C4-2B (cell line): ENCODE measurements at regions not wholly inside any gene's neighbourhood (a gene's known extent, or its start where the extent isn't known, plus 50 kb on each side); places are given as distances from the start of the nearest gene placed in this dataset.

Source experiments
- H3K27ac ChIP-seq: fragments of 450-650 bp; 2 replicates; pipeline ENCODE4 v1.5.1; 2017
- ZFX ChIP-seq: fragments of 450-650 bp; IDR thresholded peaks from 2 replicates; pipeline ENCODE4 v1.6.1; 2017
- TF ChIP-seq, protein P1 (sequence below): fragments of 450-650 bp; conservative IDR thresholded peaks from 2 replicates; pipeline ENCODE4 v1.5.1; 2017; ENCODE audit warnings: mild to moderate bottlenecking

DNA sequence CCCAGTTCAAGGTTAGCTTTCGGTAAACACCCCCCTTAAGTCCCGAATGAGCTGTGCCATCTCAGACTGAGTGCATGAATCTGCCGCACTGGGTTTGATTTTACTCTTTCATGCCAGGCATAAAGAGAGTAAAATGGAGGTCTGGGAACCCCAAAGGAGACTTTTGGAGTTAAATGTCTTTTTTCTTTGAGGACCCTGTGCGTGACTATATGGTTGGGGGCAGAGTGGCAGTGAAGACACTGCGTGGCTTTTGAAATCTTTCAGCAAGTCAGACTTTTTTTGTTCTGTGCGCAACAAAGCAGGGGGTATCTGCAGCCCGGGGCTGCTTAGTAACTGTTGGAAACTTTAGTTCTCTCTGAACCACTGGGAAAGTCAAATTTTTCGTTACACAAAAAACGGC is 392.9 kb upstream of the SALL1 start:
- TF ChIP-seq, protein P1, sequence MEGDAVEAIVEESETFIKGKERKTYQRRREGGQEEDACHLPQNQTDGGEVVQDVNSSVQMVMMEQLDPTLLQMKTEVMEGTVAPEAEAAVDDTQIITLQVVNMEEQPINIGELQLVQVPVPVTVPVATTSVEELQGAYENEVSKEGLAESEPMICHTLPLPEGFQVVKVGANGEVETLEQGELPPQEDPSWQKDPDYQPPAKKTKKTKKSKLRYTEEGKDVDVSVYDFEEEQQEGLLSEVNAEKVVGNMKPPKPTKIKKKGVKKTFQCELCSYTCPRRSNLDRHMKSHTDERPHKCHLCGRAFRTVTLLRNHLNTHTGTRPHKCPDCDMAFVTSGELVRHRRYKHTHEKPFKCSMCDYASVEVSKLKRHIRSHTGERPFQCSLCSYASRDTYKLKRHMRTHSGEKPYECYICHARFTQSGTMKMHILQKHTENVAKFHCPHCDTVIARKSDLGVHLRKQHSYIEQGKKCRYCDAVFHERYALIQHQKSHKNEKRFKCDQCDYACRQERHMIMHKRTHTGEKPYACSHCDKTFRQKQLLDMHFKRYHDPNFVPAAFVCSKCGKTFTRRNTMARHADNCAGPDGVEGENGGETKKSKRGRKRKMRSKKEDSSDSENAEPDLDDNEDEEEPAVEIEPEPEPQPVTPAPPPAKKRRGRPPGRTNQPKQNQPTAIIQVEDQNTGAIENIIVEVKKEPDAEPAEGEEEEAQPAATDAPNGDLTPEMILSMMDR: no peak
- TF ChIP-seq ZFX: no peak
- no peak overlapping the region for H3K27ac ChIP-seq

DNA sequence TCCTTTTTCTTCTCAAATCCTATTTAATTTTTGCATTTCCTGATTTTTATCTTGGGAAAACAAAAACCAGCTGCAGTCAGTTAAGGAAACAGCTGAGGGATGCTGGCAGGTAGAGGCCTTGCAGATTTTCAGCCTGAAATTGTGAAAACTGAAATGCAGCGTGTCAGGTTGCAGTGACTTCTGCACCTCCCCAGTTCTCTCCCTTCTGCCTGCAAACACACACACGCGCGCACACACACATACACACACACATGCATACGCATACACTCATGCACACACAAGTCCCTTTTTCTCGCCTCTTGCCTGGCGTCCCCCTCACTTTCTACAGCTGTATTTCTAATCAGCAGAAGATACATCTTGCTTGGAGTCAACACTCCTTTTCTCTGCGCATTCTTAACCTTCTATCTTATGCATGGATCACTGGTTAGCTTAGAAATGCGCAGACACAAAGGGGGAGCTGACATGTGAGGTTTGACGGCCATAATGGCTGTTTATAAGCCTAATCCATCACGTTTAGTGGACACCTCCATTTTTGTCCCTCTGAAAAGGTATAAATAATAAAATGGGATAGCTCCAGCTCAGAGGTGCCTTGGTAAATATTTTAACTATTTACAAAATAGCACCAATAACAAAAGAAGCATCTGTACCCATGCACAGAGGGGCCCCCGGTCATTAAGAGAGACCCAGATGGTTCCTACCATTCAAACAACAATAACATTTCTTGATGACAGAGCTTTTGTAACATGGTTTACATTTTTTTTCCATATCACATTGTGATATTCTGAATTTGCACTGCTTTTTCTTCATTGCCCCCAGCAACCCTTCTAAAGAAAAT is 392.1 kb upstream of the SALL1 start:
- TF ChIP-seq, protein P1: no peak
- no peak for TF ChIP-seq ZFX
- no peak overlapping the region for H3K27ac ChIP-seq

DNA sequence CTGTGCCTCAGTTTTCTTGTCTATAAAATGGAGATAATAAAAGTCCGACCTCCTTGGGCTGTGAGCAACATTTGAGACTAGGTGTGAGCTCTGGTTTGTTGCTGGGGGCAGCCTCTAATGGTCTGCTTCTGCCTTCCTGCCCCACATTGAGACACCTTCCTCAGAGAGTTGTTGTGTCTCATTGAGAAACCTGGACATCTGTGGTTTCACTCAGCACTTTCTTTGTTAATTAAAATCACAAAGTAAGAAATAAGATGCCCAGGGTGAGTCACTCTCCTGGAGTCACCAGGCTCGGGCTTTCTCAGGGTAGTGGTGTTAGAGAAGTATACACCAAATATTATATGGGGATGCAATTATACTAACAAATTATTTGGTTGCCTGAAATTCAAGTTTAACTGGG is 389.2 kb upstream of the SALL1 start:
- TF ChIP-seq, protein P1: no peak
- no peak for TF ChIP-seq ZFX
- no peak overlapping the region for H3K27ac ChIP-seq

DNA sequence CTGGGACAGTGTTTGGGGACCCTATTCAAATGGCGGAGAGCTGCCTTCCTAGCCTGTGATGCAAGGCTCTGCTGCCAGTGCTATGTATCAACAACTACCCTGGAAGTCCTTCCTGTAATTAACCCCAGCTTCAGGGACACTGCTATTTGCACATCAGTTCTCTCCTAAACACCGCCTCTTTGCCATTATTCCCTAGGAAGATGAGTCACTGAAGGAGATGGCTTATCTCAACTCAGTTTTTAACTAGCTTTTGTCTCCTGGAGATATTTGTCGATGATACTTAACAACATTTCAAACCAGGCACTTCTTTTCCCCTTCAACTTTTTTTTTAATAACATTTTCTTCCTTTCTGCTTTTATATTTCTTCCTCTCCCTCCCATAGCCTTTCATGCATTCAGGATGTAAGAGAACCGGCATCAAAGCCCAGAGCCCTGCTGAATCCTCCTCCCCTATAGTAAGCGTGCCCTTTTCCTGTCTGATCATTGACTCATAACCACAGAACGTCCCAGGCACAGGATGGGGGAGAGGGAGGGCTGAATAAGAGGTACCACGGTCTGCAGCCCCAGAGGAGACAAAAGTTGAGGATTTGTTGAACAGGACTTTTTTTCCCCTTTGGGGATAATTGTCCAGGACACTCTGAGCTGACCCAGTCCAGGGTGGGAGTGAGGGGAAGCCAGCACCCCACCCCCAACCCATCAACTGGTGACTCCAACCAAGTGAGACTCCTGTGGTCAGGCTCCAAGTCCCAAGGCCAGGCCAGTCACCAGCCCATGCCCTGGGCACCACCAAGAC is 387.8 kb upstream of the SALL1 start:
- no peak overlapping the region for H3K27ac ChIP-seq
- TF ChIP-seq, protein P1: no peak
- no peak for TF ChIP-seq ZFX

DNA sequence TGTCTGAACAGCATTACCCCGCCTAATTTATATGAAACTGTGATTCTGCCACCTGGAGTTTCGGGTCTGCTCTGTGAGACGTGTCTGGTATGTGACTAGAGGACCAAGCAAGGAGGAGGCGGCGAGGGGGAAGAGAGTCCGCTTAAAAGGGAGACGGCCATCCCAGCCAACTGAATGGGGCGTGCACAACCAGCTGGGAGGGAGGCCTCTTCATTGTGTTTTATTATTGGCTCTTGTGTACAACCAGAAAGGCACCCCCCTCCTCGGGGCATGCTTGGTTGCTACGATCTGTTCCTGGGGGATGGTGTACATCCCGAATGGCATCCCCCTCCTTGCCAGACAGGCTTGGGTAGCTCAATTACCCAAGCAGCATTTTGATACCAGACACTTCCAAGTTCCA is 384.5 kb upstream of the SALL1 start:
- no peak for TF ChIP-seq ZFX
- TF ChIP-seq, protein P1: no peak
- no peak overlapping the region for H3K27ac ChIP-seq

DNA sequence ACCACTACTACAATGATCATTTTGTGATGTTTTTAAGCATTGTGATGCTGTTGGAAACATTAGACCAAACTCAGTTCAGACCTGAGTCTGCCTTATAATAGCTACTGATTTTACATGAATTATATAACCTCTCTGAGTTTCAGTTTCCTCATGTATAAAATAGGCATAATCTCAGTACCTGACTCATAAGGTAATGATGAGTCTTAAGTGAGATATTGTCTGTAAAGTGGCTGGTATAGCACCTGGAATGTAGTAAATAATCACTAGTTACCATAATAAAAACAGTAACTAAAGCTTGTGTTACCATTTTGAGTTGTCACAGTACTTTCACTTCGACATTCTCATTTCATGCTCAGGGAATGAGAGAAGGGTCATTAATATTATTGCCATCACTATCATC is 381.5 kb upstream of the SALL1 start:
- no peak overlapping the region for H3K27ac ChIP-seq
- no peak for TF ChIP-seq ZFX
- TF ChIP-seq, protein P1: no peak

DNA sequence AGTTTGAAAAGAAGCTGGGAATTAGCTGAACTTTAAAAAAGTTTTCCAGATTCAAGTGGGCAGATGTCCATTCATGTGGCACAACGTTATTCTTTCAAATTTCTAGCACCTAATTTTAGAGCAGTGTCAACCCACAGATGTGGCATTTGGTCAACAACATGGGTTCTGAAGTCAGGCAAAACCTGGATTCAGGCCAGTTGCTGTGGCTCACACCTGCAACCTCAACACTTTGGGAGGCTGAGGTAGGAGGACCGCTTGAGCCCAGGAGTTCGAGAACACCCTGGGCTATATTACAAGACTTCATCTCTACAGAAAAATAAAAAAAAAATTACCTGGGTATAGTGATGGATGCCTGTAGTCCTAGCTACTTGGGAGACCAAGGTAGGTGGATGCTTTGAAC is 380.2 kb upstream of the SALL1 start:
- no peak overlapping the region for H3K27ac ChIP-seq
- TF ChIP-seq ZFX: no peak
- TF ChIP-seq, protein P1: no peak
